Tibial artery (tissue), 4 donors: ENCODE measurements at regions not wholly inside any gene's neighbourhood (a gene's known extent, or its start where the extent isn't known, plus 50 kb on each side); places are given as distances from the start of the nearest gene placed in this dataset.
"Not testable (repeated sequence)": the region's sequence is repeated elsewhere in the genome, so short reads cannot be mapped to it uniquely, and the experiment has no call there.

Experiments used
- DNase-seq, 2 donors: peaks; one replicate each; pipeline ENCODE4 v3.0.0-alpha.2; 2019
- H3K27ac ChIP-seq, 2 donors: fragments of 200-600 bp; sonication (generic) in 1 of 2; 1 replicate in 1 of 2; 2 replicates in 1 of 2; pipeline ENCODE4 v1.5.1; 2018 to 2019; ENCODE audit warnings: mild to moderate bottlenecking in 1 of 2
- H3K27me3 ChIP-seq, 2 donors: fragments of 200-600 bp; sonication (generic) in 1 of 2; one replicate each; pipeline versions ENCODE4 v1.5.1 to v1.6.0; 2016 to 2019
- H3K36me3 ChIP-seq, 3 donors: fragments of 200-600 bp; sonication (generic) in 2 of 3; one replicate each; pipeline ENCODE4 v1.5.1; 2016 to 2019; ENCODE audit warnings: mild to moderate bottlenecking in 2 of 3
- H3K4me1 ChIP-seq, 4 donors: fragments of 200-600 bp; sonication (generic) in 2 of 4; 1 replicate in 3 of 4; 2 replicates in 1 of 4; pipeline ENCODE4 v1.5.1; 2016 to 2019
- H3K4me3 ChIP-seq, 2 donors: fragments of 200-600 bp; sonication (generic) in 1 of 2; 1 replicate in 1 of 2; 2 replicates in 1 of 2; pipeline ENCODE4 v1.5.1; 2018 to 2019; ENCODE audit warnings: mild to moderate bottlenecking in 2 of 2
- H3K9me3 ChIP-seq, 3 donors: fragments of 200-600 bp; sonication (generic) in 1 of 3; one replicate each; pipeline ENCODE4 v1.5.1; 2016 to 2019
- intact Hi-C: fragments of 100-400 bp; cut with DNase I; formaldehyde crosslinking; loops from one replicate; pipeline ENCODE4 v1.15.0; 2023; ENCODE audit warnings: low total_unique reads
- TF ChIP-seq, protein P1 (sequence below), 2 experiments: fragments of 200-600 bp in 1 of 2; fragments of 450-650 bp in 1 of 2; IDR thresholded peaks; one replicate each; pipeline ENCODE4 v1.5.1; 2017 to 2019; ENCODE audit warnings: antibody characterized with exemption in 2 of 2, mild to moderate bottlenecking in 1 of 2, moderate library complexity in 1 of 2

DNA sequence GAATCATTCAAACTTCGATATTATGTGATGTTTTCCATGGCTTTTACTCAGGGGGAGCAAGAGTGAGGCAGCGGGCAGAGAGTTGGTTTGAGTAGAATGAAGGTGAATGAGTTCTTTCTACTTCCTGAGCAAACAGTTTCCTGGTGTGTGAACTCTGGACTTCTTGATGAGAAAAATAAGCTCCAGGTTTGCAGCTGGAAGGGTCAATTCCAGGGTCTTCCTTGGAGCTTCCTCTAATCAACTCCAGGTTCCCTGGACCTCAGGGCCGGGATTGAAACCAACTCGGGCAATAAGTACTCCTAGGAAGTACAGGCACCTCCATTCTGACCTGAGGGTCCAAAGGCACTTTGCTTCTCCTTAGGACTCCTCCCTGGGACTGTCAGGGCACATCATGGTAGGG, 243.6 kb upstream of the ONECUT1 start:
- Histone ChIP-seq H3K27ac (no peak overlapping the region), H3K27me3 (no peaks in the 10 kb centered on the region), H3K9me3 (no peaks in the 10 kb centered on the region), H3K4me1 (no peaks in the 10 kb centered on the region), H3K4me3 (no peak overlapping the region), H3K36me3 (no peaks in the 10 kb centered on the region)
- TF ChIP-seq, protein P1, sequence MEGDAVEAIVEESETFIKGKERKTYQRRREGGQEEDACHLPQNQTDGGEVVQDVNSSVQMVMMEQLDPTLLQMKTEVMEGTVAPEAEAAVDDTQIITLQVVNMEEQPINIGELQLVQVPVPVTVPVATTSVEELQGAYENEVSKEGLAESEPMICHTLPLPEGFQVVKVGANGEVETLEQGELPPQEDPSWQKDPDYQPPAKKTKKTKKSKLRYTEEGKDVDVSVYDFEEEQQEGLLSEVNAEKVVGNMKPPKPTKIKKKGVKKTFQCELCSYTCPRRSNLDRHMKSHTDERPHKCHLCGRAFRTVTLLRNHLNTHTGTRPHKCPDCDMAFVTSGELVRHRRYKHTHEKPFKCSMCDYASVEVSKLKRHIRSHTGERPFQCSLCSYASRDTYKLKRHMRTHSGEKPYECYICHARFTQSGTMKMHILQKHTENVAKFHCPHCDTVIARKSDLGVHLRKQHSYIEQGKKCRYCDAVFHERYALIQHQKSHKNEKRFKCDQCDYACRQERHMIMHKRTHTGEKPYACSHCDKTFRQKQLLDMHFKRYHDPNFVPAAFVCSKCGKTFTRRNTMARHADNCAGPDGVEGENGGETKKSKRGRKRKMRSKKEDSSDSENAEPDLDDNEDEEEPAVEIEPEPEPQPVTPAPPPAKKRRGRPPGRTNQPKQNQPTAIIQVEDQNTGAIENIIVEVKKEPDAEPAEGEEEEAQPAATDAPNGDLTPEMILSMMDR (IDR thresholded peaks at IDR 0.05) = no peak
- no peak for DNase-seq
- intact Hi-C loops = no loop called here

DNA sequence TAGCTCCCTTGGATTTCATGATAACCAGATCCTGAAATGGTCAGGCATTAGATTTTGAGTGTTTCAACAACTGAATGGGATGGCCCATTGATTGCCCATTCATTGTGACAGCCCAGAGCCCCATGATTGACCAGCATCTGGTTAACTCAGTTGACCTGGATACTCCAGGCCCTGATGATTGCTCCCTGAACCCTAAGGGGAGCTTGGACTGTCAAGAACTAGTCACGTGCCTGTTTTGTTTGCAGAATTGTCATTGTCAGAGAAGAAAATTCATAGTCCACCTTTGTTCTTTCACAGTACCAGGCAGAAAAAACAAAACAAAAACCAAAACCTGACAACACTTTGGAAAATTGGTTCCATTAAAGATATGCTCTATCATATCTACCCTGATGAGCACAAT, 241.3 kb upstream of the ONECUT1 start:
- Histone ChIP-seq H3K4me3 (no peak overlapping the region), H3K9me3 (no peaks in the 10 kb centered on the region), H3K4me1 (no peaks in the 10 kb centered on the region), H3K27ac (no peak overlapping the region), H3K27me3 (no peaks in the 10 kb centered on the region), H3K36me3 (no peaks in the 10 kb centered on the region)
- intact Hi-C loops = no loop called here
- TF ChIP-seq, protein P1 (IDR thresholded peaks at IDR 0.05) = no peak
- DNase-seq = no peak

DNA sequence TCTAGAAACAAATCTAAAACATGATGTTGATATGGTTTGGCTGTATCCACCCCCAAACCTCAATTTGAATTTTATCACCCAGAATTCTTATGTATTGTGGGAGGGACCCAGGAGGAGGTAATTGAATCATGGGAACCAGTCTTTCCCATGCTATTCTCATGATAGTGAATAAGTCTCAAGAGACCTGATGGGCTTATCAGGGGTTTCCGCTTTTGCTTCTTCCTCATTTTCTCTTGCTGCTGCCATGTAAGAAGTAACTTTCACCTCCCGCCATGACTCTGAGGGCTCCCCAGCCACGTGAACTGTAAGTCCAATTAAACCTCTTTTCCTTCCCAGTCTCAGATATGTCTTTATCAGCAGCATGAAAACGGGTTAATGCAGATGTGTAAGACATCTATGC, 232.7 kb upstream of the ONECUT1 start:
- Histone ChIP-seq H3K27me3 (no peaks in the 10 kb centered on the region), H3K9me3 (peaks cover 0 to 3% (median 0%) of the 10 kb centered on the region in 3 donors), H3K36me3 (no peaks in the 10 kb centered on the region), H3K4me3 (no peak overlapping the region), H3K27ac (no peak overlapping the region), H3K4me1 (no peaks in the 10 kb centered on the region)
- TF ChIP-seq, protein P1 (IDR thresholded peaks at IDR 0.05) = no peak
- intact Hi-C loops = no loop called here
- no peak for DNase-seq

DNA sequence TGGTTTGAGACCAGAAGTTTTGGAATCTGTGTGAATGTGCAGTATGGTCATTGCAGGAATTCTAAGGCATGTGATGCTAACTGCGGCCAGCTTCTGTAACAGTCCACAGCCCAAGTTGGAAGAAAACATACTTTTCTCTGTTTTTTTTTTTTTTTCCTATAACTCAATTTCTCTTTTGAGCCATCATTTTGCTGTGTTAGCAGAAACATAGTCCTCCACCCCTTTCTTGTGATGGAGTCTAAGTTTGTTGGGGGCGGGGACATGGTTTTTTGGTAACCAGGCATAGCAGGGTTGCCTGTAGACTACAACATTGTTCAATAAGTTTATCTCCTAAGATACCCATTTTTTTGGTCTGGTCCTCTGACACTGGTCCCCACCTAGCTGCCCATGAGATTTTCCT, 223.2 kb upstream of the ONECUT1 start:
- Histone ChIP-seq H3K36me3 (no peaks in the 10 kb centered on the region), H3K27ac (no peak overlapping the region), H3K9me3 (peaks cover 0 to 9% (median 0%) of the 10 kb centered on the region in 3 donors), H3K27me3 (no peaks in the 10 kb centered on the region), H3K4me1 (no peaks in the 10 kb centered on the region), H3K4me3 (no peak overlapping the region)
- TF ChIP-seq, protein P1 (IDR thresholded peaks at IDR 0.05) = no peak
- DNase-seq = no peak
- intact Hi-C loops = no loop called here

GRCh38 chr15:53011779-53012178, 221.6 kb upstream of the ONECUT1 start:
- H3K9me3 ChIP-seq, H3K27me3 ChIP-seq, DNase-seq, H3K4me1 ChIP-seq, H3K4me3 ChIP-seq, intact Hi-C loops, H3K27ac ChIP-seq, H3K36me3 ChIP-seq: not testable (repeated sequence)

GRCh38 chr15:53009093-53009492, 219.0 kb upstream of the ONECUT1 start:
- Histone ChIP-seq H3K27me3 (no peaks in the 10 kb centered on the region), H3K27ac (no peak overlapping the region), H3K4me3 (no peak overlapping the region), H3K4me1 (no peaks in the 10 kb centered on the region), H3K9me3 (no peaks in the 10 kb centered on the region), H3K36me3 (no peaks in the 10 kb centered on the region)
- DNase-seq = no peak
- intact Hi-C loops = loop anchor here (1.0 kb wide), 1 partner anchor 72 kb away; no protein-coding TSS in a partner anchor
- TF ChIP-seq, protein P1 (IDR thresholded peaks at IDR 0.05) = no peak
